Muscle of back (tissue), 3 donors: ENCODE measurements at regions not wholly inside any gene's neighbourhood (a gene's known extent, or its start where the extent isn't known, plus 50 kb on each side); places are given as distances from the start of the nearest gene placed in this dataset.
"Not testable (repeated sequence)": the region's sequence is repeated elsewhere in the genome, so short reads cannot be mapped to it uniquely, and the experiment has no call there.

Source experiments
- DNase-seq, 3 donors: peaks; one replicate each; pipeline versions ENCODE4 v3.0.0 to v3.0.0-alpha.2; 2013

DNA sequence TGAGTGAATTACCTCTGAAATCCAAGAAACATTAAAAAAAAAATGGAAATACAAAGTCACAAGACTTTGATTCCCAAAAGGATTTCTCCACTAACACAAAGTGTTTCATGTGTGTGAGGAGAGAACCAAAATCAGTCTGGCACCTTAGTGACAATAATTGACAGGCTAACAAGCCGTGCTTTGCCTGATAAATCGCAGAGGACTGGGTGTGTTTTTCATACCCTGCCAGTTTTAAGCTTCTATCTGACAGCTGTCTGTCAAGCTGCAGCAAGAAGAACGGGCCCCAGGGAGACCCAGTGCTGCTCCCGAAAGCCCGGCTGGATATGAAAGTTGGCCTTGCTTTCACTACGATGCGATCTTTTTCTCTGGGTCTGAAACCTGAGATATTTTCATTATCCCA is 101.6 kb upstream of the KCNK2 start:
- no peak for DNase-seq

- peak in 1 of 3 donors; percentile 27 for DNase-seq
Observed at GRCh38 chr1:214983126-214983869, 99.2 kb upstream of the KCNK2 start.

DNA sequence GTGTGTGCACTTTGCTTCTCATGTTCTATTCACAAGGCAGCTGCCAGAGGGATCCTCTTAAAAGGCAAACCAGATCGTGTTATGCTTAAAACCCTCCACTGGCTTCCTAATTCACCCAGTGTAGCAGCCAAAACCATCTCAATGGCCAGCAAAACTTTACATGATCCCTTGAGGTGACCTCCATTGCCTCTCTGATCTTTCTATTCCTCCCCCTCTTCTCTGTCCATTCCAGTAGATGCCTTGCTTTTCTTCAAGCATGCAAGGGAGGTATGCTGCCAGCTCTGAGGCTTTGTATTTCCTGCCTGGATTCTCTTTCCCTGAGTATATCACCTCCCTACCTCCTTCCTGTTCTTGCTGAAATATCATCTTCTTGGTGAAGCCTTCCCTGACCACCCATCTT is 93.2 kb upstream of the KCNK2 start:
- peak in 1 of 3 donors; percentile 72 for DNase-seq

DNA sequence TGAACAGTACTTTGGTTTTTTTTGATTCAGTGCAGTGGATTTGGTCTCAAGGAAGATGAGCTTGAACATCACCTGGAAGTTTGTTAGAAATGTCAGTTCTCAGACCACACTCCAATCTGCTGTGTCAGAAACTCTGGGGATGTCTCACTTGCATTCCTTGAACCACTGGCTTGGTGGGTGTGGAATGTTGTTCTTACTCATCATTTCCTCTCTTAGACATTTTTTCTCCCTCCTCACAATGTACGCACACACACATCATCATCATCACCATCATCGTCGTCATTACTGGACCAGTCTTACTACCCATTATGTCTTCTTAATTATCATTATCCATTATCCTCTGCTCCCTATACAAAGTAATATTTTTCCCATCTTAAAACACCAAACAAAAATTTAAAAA is 91.9 kb upstream of the KCNK2 start:
- DNase-seq: peak in 1 of 3 donors; percentile 94

- DNase-seq: no peak
Observed at GRCh38 chr1:214991691-214992315, 90.7 kb upstream of the KCNK2 start.

GRCh38 chr1:214993419-214993818 is 89.1 kb upstream of the KCNK2 start:
- DNase-seq: peak in 2 of 3 donors; percentile 17 to 84

DNA sequence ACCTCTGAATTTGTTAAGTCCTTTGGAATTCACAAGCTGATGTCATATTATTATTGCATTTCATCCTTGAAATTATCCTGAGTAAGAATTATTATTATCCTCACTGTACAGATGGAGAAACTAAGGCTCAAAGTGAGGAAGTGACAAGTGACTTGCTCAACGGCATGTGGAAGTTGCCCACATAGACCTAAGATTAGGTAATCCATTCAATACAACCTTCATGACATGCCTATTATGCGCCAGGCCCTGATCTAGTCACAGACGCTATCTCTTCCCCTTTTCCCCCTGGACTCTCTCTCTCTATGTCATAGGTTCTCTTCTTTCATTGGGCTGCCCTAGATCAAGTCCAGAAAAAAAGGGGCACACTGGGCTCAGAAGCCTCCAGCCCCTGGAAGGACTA is 84.9 kb upstream of the KCNK2 start:
- DNase-seq: no peak

GRCh38 chr1:215001419-215002021 is 81.0 kb upstream of the KCNK2 start:
- no peak for DNase-seq

DNA sequence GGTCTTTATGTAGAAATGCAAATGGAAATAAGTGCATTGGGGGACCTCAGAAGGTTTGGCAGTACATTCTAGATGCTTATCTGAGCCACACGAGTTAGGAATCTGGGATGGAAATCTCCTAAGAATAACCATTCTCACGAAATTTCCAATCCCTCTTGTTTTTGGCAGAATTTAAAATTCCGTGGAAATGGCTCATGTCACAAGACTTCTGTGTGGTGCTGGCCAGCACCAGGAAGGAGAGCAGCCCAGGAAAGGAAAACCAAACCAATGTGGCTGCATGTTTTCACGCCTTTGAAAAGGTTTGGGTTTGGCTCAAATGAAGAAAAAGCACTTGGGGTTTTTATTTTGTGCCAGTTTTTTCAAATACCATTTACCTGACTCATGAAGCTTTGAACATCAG is 80.1 kb upstream of the KCNK2 start:
- DNase-seq: peak in 1 of 3 donors; percentile 90

GRCh38 chr1:215003686-215004085 is 78.9 kb upstream of the KCNK2 start:
- no peak for DNase-seq

DNA sequence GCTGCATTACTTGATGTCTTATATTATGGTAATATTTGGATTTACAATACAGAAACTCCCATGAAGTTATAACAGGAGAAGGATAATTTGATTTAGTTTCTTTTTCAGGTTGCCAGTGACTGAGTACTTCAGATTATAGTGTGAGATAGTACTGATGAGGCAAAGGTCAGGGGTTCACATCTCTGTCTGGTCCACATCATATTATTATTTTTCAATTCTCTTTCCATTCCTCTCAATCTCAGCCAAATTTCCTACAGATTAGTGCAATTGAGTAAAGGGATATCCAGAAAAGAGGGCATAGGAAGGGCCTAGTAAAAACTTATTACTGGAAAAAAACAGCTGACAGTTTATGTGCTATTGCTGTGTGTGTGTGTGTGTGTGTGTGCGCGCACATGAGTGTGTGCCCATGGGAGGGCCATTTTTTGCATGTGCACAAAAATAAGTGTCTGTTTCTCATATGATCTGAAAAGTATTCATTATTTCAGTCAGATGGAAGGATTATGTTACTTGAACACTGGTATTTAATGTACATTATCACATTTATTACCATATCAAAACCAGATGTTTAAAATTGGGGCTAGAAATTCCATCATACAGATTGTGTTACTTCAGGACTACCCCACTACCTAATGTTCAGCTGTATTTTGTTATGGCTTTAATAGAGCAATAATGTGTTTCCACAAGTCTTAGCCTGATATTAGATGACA is 78.3 kb upstream of the KCNK2 start:
- peak in 2 of 3 donors; percentile 33 to 55 for DNase-seq

GRCh38 chr1:215005078-215005477 is 77.5 kb upstream of the KCNK2 start:
- DNase-seq: peak in 1 of 3 donors; percentile 32

DNA sequence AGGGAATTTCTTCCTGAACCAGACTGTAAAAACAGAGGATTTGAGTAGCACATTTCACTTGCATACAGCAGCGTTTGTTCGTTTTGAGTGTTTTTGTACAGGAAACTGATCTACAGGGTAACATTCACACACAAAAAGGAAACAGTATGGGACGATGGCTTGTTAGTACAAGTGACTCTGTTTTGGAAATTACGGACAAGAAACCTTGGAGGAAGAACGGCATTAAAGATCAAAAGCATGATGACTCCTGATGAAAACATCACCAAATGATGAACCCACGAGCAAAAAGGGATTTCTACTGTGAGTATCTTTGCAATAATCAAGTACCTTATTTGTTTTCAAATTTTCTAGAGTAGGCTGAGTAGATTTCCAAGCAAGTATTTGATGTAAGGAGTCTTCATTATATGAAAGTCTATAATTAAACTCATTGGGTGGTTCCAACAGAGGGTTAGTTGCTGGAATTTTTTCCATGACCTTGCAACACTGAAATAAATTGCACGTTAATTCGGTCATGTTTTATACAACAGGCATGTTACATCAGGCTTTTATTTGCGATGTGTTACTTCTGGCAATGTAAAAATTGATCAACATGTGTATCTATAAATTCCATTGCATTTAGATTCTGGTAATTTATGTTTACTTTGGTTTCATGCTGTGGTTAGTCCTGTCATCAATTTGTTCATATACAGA is 76.7 kb upstream of the KCNK2 start:
- peak in 1 of 3 donors; percentile 38 for DNase-seq

DNA sequence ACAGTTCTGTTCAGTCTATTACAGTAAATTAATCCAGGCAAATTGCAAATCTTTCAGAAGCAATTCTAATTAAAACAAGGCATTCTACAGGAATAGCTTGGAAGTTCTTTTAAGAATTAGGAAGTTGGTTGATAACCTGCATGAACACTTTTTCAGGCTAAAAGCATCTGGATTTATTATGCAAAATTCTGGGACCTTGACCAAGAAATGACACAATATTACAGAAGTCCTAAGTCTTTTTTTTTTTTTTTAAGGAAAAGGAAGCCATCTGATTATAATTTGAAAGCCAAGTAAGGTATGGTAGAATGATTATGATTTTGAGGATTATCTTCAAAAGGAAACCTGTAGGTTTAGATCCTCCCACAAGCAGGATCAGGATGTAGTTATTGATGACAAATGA is 74.7 kb upstream of the KCNK2 start:
- peak in 1 of 3 donors; percentile 31 for DNase-seq

- no peak for DNase-seq
Observed at GRCh38 chr1:215018555-215018954, 64.0 kb upstream of the KCNK2 start.

DNA sequence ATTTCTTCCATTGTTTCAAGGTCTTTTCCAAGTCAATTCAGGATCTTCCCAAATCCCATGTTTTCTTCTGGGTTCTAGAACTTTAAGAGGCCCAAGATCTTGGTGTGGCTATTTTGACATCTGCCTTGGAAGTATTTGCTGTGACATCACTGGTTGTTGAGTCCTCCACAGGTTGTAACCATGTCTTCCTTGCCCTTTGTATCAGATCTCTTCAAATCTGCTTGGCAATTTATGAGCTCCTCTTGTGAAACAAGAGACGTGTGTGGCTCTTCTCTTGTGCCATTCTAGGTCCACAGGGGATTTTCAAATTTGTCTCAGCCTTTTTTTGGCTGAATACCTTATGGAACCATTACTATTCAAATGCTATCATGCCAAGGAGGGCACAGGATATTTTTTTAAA is 60.3 kb upstream of the KCNK2 start:
- DNase-seq: no peak

GRCh38 chr1:215022741-215023141 is 59.8 kb upstream of the KCNK2 start:
- DNase-seq: peak in 2 of 3 donors; percentile 25 to 47

DNA sequence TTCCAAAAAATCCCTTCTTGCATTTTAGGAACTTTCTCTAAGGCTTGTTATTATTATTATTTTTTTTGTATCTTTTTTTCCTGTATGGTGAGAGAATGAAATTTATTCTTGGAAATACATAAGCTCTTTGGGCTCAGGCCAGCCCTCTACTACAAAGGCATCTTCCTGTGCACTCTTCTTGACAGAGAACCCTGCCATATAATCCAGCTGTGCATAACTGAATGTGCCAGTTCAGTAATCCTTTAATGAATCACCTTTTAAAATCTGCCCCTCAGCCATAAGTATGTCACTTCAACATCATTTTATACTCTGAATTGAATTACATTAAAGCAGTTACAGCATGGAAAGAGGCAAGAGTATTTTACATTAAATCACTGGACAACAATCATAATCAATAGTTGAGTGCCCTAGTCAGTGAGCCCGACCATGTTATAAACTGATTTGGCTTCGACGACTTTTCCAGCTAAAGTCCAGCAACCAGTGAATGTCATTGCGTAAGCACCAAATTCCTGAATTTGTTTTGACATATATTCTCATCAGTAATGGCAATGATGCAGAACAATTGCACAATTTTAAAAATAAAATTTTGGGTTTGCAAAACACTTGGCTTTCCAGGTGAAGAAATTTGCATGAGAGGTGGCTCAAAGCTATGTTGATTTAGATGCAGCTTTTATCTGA is 59.2 kb upstream of the KCNK2 start:
- DNase-seq: peak in 2 of 3 donors; percentile 23 to 36

DNA sequence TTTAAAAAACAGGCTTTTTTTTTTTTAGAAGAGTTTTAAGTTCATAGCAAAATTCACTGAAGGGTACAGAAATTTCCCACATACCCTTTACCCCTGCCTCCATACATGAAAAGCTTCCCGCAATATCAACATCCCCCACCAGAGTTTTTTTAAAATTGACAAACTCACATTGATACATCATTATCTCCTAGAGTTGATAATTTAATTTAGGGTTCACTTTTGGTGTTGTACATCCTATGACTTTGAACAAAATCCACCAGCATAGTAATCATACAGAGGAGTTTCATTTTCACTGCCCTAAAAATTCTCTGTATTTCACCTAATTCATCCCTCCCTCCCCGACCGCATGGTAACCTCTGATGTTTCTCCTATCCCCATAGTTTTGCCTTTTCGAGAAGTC is 53.6 kb upstream of the KCNK2 start:
- no peak for DNase-seq

- DNase-seq: not testable (repeated sequence)
Observed at GRCh38 chr1:215030581-215030980, 52.0 kb upstream of the KCNK2 start.

GRCh38 chr1:215031392-215031791 is 51.1 kb upstream of the KCNK2 start:
- no peak for DNase-seq
